LNCAP (cell line): ENCODE measurements at regions not wholly inside any gene's neighbourhood (a gene's known extent, or its start where the extent isn't known, plus 50 kb on each side); places are given as distances from the start of the nearest gene placed in this dataset.
A peak's percentile ranks its signal among the peaks of the same experiment; 100 is the strongest.

Source experiments
- CTCF ChIP-seq: fragments of 450-650 bp; IDR thresholded peaks from 2 replicates; pipeline ENCODE4 v1.5.1; 2017; ENCODE audit warnings: mild to moderate bottlenecking

DNA sequence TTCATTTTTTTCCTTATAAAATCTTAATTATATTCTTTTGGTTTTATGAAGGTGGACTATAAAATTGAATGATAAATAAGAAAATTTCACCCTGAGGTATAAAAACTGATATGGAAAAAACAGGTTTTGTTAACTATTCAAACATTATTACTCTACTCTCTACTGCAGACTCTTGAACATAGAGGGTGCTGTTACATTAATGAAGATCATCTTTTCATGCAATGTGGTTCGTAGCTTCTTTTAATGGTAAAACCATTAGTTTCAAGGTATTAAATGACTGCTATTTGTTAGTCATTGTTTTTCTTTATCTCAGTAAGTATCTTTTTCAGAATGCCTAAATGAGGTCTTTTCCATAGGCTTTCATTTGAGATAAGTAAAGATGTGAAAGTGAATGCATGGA, 510.4 kb downstream of the SLC16A7 start:
- TF ChIP-seq CTCF = peak; percentile 72

DNA sequence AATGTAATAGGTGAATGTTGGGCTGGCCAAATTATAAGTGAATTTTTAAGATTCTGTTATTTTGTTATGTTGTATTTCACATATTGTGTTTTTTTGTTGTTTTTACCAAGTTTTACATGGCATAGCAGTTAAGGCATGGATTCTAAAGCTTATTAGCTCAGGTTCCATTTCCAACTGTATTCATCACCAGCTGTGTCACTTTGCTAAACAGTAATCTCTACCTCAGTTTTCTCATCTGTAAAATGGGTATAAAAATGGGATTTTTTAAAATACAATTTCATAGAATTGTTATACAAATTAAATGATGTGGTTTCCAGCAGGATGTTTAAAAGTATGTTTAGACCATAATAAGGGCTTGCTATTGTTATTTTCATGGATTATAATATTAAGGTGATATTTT, 512.2 kb downstream of the SLC16A7 start:
- TF ChIP-seq CTCF = no peak

DNA sequence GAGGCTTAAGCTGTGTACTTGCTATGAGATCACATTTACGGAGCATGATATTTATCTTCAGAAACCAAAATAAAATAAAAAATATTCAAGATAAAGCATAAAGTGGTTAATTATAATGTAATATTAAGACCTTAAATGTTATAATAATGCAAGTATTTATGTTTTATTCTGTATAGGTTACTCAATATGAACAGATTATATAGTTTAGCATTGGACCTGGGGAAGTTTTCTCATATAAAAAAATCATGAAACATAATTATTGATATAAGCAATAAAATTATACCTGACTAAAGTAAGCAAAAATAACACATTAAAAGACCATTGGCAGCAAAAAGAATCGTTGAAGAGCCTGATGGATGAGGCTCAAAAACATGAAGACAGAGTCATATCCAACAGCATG, 516.2 kb downstream of the SLC16A7 start:
- TF ChIP-seq CTCF = no peak

GRCh38 chr12:60112763-60113162, 516.9 kb downstream of the SLC16A7 start:
- no peak for TF ChIP-seq CTCF

GRCh38 chr12:60114169-60114568, 518.3 kb downstream of the SLC16A7 start:
- no peak for TF ChIP-seq CTCF

DNA sequence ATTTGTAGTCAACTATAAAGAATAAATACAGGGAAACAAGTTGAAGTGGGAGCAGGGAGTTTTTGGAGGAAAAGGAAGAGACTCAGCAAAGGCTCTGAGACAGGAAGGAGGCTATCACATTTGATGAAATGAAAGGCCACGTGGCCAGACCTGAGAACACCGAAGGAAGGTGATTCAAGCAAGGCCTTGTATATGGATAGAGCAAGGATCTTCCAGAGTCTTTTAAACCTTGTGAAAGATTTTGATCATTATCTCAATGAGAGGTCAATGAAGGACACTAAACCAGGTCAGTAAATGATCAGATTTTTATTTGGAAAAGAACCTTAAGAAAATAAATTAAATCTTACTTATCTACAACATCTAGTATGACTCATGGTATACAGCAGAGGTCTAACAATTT, 523.5 kb downstream of the SLC16A7 start:
- TF ChIP-seq CTCF = no peak

- no peak for TF ChIP-seq CTCF
Measured at GRCh38 chr12:60120199-60120598, 524.4 kb downstream of the SLC16A7 start.

- no peak for TF ChIP-seq CTCF
Measured at GRCh38 chr12:60123557-60123956, 527.7 kb downstream of the SLC16A7 start.
